Midbrain (tissue), 1 donor: ENCODE measurements at regions not wholly inside any gene's neighbourhood (a gene's known extent, or its start where the extent isn't known, plus 50 kb on each side); places are given as distances from the start of the nearest gene placed in this dataset.
"Not testable (repeated sequence)": the region's sequence is repeated elsewhere in the genome, so short reads cannot be mapped to it uniquely, and the experiment has no call there.

Experiments
- DNase-seq: peaks from one replicate; lab custom pipeline; 2025; lab: John Stamatoyannopoulos, UW

- no peak for DNase-seq
These were observed 809.6 kb upstream of the LRRN3 start for GRCh38 chr7:110281362-110281761.

- DNase-seq = no peak
These were observed 807.9 kb upstream of the LRRN3 start for GRCh38 chr7:110283056-110283455.

GRCh38 chr7:110291430-110291829 lies 799.5 kb upstream of the LRRN3 start:
- DNase-seq = no peak

- no peak for DNase-seq
These were observed 794.6 kb upstream of the LRRN3 start for GRCh38 chr7:110296321-110296720.

- DNase-seq = no peak
These were observed 783.2 kb upstream of the LRRN3 start for GRCh38 chr7:110307776-110308175.

GRCh38 chr7:110308791-110309190 lies 782.1 kb upstream of the LRRN3 start:
- no peak for DNase-seq

- DNase-seq = no peak
These were observed 781.0 kb upstream of the LRRN3 start for GRCh38 chr7:110309941-110310340.

- no peak for DNase-seq
These were observed 779.4 kb upstream of the LRRN3 start for GRCh38 chr7:110311556-110311955.

GRCh38 chr7:110317541-110318265 lies 773.2 kb upstream of the LRRN3 start:
- DNase-seq = no peak

GRCh38 chr7:110320285-110320684 lies 770.6 kb upstream of the LRRN3 start:
- DNase-seq = not testable (repeated sequence)

GRCh38 chr7:110322796-110323195 lies 768.1 kb upstream of the LRRN3 start:
- DNase-seq = no peak

GRCh38 chr7:110326966-110327365 lies 764.0 kb upstream of the LRRN3 start:
- no peak for DNase-seq

- DNase-seq = no peak
These were observed 754.5 kb upstream of the LRRN3 start for GRCh38 chr7:110336423-110336822.

GRCh38 chr7:110337646-110338045 lies 753.3 kb upstream of the LRRN3 start:
- DNase-seq = no peak

- no peak for DNase-seq
These were observed 743.8 kb upstream of the LRRN3 start for GRCh38 chr7:110347081-110347480.

GRCh38 chr7:110356438-110356837 lies 734.5 kb upstream of the LRRN3 start:
- no peak for DNase-seq

GRCh38 chr7:110358028-110358427 lies 732.9 kb upstream of the LRRN3 start:
- no peak for DNase-seq

- DNase-seq = no peak
These were observed 719.2 kb upstream of the LRRN3 start for GRCh38 chr7:110371709-110372108.

GRCh38 chr7:110372685-110373084 lies 718.2 kb upstream of the LRRN3 start:
- no peak for DNase-seq

- DNase-seq = no peak
These were observed 717.5 kb upstream of the LRRN3 start for GRCh38 chr7:110373416-110373815.

- DNase-seq = no peak
These were observed 717.1 kb upstream of the LRRN3 start for GRCh38 chr7:110373859-110374258.

GRCh38 chr7:110375068-110375467 lies 715.9 kb upstream of the LRRN3 start:
- no peak for DNase-seq

GRCh38 chr7:110382736-110383135 lies 708.2 kb upstream of the LRRN3 start:
- DNase-seq = no peak

GRCh38 chr7:110386006-110386405 lies 704.9 kb upstream of the LRRN3 start:
- no peak for DNase-seq
